NCI-H2029 (cell line): ENCODE measurements at regions not wholly inside any gene's neighbourhood (a gene's known extent, or its start where the extent isn't known, plus 50 kb on each side); places are given as distances from the start of the nearest gene placed in this dataset.

Source experiments
- DNase-seq: peaks from one replicate; lab custom pipeline; 2025; lab: John Stamatoyannopoulos, UW

DNA sequence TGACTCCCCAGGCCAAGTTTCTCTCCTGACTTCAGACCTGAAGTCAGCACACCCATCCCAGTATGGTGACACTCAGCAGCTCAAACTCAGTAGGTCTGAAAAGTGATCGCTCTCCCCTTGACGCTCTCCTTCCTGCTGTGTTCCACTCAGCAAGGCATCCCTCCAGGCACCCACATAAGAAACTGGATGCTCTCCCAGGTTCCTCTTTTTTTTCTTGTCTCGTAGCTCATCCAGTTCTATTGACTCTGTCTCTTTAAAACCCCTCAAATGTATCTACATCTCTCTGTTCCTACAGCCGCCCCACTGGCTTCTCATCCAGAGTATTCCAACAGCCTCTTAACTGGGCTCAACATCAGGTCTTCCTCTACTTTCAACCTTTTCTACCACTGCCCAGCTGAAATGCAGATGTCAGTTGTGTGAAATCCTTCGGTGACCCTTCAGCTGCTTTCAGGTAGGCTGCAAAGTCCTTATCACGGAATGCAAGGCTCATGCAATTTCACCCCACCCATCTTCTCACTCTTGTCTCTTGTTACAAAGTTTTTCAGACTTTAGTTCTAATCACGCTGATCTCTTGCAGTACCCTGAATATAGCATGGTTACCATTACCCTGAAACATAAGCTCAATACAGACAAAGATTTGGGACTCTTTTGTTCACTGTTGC, 286.2 kb upstream of the POU3F1 start:
- no peak for DNase-seq

GRCh38 chr1:38331496-38332210, 285.1 kb upstream of the POU3F1 start:
- no peak for DNase-seq

- DNase-seq = no peak
Measured at GRCh38 chr1:38330799-38331198, 284.2 kb upstream of the POU3F1 start.

DNA sequence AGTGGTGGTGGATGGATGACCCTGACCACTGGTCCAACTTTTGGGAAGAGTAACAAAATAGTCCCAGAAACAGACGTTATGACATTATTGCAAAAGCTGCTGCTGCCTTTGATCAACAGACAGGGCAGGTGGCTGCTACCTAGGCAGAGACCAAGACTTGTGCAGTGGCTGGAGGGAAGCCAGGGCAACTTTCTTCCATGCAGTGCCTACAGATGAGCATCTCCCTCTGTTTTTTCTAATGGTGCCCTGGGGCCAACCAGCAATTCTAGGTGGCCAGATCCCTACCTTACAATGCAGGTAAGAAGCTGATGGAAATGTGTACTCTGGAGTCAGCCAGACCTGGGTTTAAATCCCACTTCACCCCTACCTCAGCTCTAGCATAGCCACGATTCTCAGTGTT, 283.1 kb upstream of the POU3F1 start:
- DNase-seq = no peak

DNA sequence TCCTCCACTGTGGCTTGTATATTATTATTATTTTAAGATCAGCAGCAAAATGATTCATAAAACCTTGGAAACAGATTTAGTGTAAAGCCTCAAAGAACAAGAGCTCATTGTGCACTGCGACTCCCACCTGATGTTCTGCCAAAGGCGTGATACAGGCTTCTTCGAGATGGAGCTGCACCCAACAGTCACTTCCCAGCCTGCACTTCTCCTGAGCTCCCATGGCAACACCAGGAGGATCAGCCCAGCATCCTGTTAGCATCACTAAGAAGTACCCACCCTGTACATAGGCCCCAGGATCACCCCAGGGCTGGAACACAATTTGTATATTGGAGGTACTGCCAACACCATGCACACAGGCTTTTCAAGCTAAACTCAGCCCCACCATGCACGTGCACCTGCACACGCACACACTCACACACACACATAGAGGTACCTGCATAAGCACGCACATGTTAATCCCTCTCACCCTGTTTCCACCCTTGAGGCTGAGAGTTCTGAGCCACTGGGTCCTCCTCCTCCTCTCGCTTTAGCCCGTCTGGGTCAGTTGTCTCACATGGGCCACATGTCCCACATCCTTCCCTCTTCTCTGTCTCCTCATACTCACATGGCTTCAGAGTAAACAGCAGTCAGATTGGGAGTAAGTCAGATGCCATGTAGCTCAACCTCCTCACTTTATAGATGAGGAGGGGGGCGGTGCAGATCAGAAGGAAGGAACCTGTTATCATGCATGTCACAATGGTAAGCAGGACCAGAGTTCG, 281.9 kb upstream of the POU3F1 start:
- DNase-seq = no peak

DNA sequence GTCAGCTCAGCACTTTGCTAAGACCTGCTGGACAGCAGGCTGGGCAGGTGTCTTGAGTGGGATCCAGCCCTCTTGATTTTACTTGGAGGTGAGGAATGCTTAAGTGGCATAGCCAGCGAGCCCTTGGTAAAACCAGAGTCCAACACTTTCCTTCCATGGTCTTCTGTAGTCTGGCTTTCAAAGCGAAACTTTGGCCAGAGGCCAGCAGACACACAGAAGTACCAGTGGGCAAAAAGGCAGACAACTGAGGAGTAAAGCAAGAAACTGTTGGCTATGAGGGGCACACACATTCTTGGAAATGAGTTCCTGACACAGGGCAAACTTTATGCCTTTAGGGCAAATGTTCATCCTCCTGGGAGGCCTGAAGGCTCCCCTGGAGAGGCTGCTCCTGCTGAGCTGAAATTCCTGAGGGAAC, 281.0 kb upstream of the POU3F1 start:
- DNase-seq = peak; percentile 21

- DNase-seq = no peak
Measured at GRCh38 chr1:38326856-38327255, 280.3 kb upstream of the POU3F1 start.

- no peak for DNase-seq
Measured at GRCh38 chr1:38326135-38326534, 279.5 kb upstream of the POU3F1 start.

GRCh38 chr1:38312753-38313152, 266.2 kb upstream of the POU3F1 start:
- no peak for DNase-seq

DNA sequence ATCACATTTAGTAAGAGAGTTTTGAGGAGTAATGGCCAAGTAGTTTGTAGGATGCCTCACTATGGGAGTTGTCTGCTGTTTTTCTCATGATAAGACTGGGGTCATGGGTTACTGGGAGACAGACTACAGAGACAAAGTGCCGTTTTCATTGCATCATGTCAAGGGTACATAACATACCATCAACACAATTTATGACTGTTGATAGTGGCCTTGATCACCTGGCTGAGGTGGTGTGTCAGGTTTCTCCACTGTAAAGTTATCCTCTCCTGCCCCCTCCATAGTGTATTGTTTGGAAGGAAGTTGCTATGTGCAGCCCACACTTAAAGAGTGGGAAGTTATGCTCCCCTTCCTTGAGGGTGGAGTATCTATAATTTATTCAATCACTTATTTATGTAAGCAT, 263.5 kb upstream of the POU3F1 start:
- DNase-seq = no peak

DNA sequence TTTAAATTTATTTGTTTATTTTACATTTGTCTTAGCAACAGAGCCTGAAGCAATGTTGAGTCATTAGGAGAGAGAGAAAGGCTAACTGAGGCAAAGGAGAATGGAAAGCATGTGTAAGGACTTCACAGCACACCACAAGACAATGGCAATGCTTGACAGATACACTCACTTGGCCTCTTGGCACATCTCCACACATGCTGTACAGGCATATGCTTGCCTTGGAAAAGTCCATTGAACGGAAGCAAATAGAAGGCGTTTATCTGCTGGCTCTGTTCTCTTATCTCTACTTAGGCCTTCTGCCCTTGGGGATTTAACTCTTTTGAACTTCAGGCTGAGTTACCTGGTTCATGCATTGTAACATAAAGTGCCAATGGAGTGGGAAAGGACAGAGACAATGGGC, 262.2 kb upstream of the POU3F1 start:
- no peak for DNase-seq

DNA sequence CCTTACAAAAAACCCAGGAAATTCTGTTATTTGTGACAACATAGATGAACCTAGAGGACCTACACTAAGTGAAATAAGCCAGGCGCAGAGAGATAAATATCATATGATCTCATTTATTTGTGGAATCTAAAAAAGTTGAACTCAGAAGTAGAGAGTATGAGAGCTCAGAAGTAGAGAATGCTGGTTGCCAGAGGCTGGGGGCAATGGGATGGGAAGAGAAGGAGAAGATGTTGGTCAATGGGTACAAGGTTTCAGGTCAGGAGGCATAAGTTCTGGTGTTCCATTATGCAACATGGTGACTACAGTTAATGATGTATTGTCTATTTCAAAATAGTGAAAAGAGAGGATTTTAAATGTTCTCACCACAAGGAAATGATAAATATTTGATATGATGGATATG, 259.1 kb upstream of the POU3F1 start:
- DNase-seq = no peak

DNA sequence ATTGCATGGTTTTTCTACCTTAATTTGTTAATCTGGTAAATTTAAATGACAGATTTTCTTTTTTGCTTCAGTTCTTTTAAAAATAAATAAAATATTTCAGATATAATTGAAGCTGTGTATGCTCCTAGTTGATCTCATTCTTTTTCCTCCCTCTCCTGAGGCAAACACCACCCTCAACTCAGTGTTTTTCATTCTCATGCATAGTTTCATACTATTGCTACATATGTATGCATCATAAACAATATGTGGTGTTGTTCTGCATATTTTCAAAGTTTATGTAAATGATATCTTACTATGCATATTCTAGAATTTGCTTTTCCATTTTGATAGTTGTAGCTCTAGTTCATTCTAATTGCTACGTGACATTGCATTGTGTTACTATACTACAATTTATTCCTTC, 257.2 kb upstream of the POU3F1 start:
- no peak for DNase-seq

DNA sequence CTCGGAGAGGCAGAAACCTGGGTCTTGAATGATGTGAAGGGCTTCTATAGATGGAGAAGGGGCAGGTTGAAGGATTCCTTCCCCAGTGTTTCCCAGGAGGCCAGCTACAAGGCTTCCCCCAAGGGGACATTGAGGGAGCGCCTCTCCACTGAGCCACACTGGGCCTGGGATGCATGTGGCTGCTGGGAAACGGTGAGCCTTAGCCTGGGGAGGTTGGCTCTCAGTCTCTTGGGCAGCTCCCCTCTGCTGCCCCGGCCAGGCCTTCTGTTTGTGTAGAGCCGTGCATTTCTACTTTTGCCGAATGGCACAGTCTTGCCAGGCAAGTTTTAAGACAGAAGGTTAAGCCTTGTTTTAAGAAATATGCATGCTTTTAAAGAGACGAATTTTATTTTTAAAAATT, 254.4 kb upstream of the POU3F1 start:
- no peak for DNase-seq

DNA sequence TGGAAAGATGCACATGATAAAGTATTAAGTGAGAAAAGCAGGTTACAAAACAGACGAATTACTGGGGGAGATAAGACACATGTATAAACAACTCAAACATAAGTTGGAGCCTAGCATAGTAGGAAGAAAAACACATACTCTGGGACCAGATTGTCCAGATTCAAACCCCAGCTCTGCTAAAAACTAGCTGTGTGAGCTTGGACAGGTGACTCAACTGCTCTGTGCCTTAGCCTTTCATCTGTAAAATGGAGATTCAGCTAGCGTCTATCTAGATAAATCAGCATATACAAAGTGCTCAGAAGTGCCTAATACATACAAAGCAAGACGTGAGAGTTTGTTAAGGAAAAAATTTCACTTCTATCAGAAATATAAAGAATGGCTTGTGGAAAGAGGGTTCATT, 254.0 kb upstream of the POU3F1 start:
- DNase-seq = no peak

GRCh38 chr1:38297842-38298241, 251.2 kb upstream of the POU3F1 start:
- no peak for DNase-seq

GRCh38 chr1:38297246-38297645, 250.7 kb upstream of the POU3F1 start:
- DNase-seq = no peak

DNA sequence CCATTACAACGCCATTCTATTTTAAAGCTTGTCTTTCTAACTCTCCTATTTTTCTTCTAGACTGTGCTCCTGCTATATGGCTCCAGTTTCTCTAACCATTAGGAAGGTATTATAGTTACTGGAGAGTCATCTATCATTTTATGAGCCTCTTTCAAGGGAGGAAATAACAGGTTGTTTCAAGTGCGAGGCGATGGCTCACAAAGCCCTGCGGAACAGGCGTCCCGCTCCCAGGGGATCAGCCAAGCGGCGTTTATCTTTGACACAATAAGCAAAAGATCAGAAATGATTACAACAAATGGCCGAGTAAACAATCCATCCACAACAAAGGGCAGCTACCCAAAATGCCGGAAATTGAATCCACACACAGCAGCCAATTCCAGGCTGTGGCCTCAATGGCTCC, 249.5 kb upstream of the POU3F1 start:
- DNase-seq = no peak

GRCh38 chr1:38293567-38293966, 247.0 kb upstream of the POU3F1 start:
- DNase-seq = no peak

- DNase-seq = no peak
Measured at GRCh38 chr1:38292969-38293368, 246.4 kb upstream of the POU3F1 start.

DNA sequence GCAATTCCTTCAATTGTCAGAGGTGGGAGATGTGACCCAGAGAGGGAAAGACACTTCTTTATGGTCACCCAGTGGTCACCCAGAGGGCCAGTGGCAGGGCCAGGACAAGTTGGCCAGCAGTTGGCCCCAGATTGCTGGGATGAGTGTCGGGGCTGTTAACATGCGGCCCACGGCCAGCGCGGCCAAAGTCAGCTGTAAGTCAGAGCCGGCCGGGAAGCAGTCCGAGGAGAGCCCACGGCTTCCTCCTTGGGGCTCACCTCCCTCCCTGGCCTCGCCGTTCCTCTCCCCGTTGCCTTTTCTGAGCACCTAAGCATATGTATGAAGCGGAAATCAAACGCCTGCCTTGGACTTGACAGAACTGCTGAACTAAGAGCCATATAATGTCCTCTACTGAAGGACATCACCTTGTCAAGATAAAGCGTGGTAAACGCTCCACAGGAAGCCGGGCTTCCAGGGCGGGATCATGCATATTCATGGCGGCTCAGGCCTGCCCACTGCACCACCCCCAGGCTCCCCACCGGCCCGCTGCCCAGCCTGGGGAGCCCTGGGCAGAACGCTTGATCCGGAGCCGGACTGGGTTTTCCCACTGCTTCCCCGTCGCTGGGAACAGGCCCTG, 245.4 kb upstream of the POU3F1 start:
- no peak for DNase-seq

- DNase-seq = no peak
Measured at GRCh38 chr1:38291336-38291735, 244.7 kb upstream of the POU3F1 start.

GRCh38 chr1:38289034-38289433, 242.4 kb upstream of the POU3F1 start:
- no peak for DNase-seq
